CD4-positive, alpha-beta T cell (primary cell): ENCODE measurements at regions not wholly inside any gene's neighbourhood (a gene's known extent, or its start where the extent isn't known, plus 50 kb on each side); places are given as distances from the start of the nearest gene placed in this dataset.

Experiments used
- ATAC-seq: fragments of 200-7000 bp; cut with Tn5 transposase; one replicate; pipeline ENCODE4 v1.10.0; 2022; ENCODE audit warnings: mild to moderate bottlenecking; ENCODE audit not compliant: poor library complexity
- CTCF ChIA-PET: fragments of 350-600 bp; sonication (Branson Sonifier 250); formaldehyde crosslinking; loops from one replicate; lab custom pipeline; 2021; ENCODE audit warnings: antibody characterized with exemption, inconsistent platforms; lab: Charles Lee
- POLR2A ChIA-PET: fragments of 350-600 bp; sonication (Branson Sonifier 250); formaldehyde crosslinking; loops from one replicate; lab custom pipeline; 2021; ENCODE audit warnings: antibody characterized with exemption, inconsistent platforms; lab: Charles Lee
- DNase-seq, 14 experiments: peaks; one replicate each; pipeline ENCODE4 v3.0.0-alpha.2; 2013 to 2020; ENCODE audit warnings: mixed read lengths in 2 of 14
- H3K27ac ChIP-seq, 2 donors: one replicate each; pipeline versions ENCODE4 v1.5.1 to v1.7.0; 2013; ENCODE audit warnings: low read length in 2 of 2, low read depth in 1 of 2, mild to moderate bottlenecking in 1 of 2
- H3K27me3 ChIP-seq, 2 experiments: 1 replicate in 1 of 2; 2 replicates in 1 of 2; pipeline versions ENCODE4 v1.6.1 to v1.7.0; 2013; ENCODE audit warnings: low read length in 2 of 2, control low read depth in 1 of 2, mild to moderate bottlenecking in 1 of 2, moderate library complexity in 1 of 2; ENCODE audit not compliant: insufficient read depth in 2 of 2, control insufficient read depth in 1 of 2
- H3K36me3 ChIP-seq: one replicate; pipeline ENCODE4 v1.6.1; 2013; ENCODE audit warnings: low read length, control low read depth; ENCODE audit not compliant: insufficient read depth
- H3K4me1 ChIP-seq: one replicate; pipeline ENCODE4 v1.6.1; 2013; ENCODE audit warnings: low read length, control low read depth; ENCODE audit not compliant: insufficient read depth
- H3K4me3 ChIP-seq: one replicate; pipeline ENCODE4 v1.5.1; 2013; ENCODE audit warnings: mild to moderate bottlenecking, low read length, moderate library complexity
- H3K9me3 ChIP-seq, 2 experiments: 1 replicate in 1 of 2; 2 replicates in 1 of 2; pipeline versions ENCODE4 v1.6.1 to v1.7.0; 2013; ENCODE audit warnings: low read length in 2 of 2, mild to moderate bottlenecking in 2 of 2, control low read depth in 1 of 2, moderate library complexity in 1 of 2; ENCODE audit not compliant: control insufficient read depth in 1 of 2, insufficient read depth in 1 of 2
- H3K27ac Mint-ChIP-seq: one replicate; pipeline ENCODE4 v1.8.0; 2020; ENCODE audit warnings: mixed read lengths
- H3K27me3 Mint-ChIP-seq: one replicate; pipeline ENCODE4 v1.8.0; 2021; ENCODE audit warnings: mixed read lengths
- H3K36me3 Mint-ChIP-seq: one replicate; pipeline ENCODE4 v1.8.0; 2021; ENCODE audit warnings: low read depth, mixed read lengths
- H3K4me1 Mint-ChIP-seq: one replicate; pipeline ENCODE4 v1.8.0; 2021; ENCODE audit warnings: low read depth, mixed read lengths
- H3K4me3 Mint-ChIP-seq: one replicate; pipeline ENCODE4 v1.8.0; 2020; ENCODE audit warnings: mild to moderate bottlenecking, mixed read lengths
- H3K9me3 Mint-ChIP-seq: one replicate; pipeline ENCODE4 v1.8.0; 2020; ENCODE audit warnings: mixed read lengths
- CTCF ChIP-seq: fragments of 200-600 bp; IDR thresholded peaks from one replicate; pipeline ENCODE4 v1.8.0; 2022; ENCODE audit warnings: antibody characterized with exemption, mild to moderate bottlenecking
- intact Hi-C, 2 experiments: fragments of 100-400 bp; cut with DNase I in 1 of 2; cut with micrococcal nuclease in 1 of 2; formaldehyde crosslinking; loops; one replicate each; pipeline versions ENCODE4 v1.15.1 to v1.9.0; 2023 to 2025; cut with DNase I, micrococcal nuclease

- H3K4me3 Mint-ChIP-seq: no peak overlapping the region
- Histone ChIP-seq H3K4me1 (no peaks in the 10 kb centered on the region), H3K27ac (no peak overlapping the region), H3K4me3 (no peak overlapping the region), H3K9me3 (no peaks in the 10 kb centered on the region), H3K36me3 (no peaks in the 10 kb centered on the region), H3K27me3 (no peaks in the 10 kb centered on the region)
- POLR2A ChIA-PET: no interaction called here
- no peak for DNase-seq
- no peaks in the 10 kb centered on the region for H3K36me3 Mint-ChIP-seq
- no peak overlapping the region for H3K27ac Mint-ChIP-seq
- H3K9me3 Mint-ChIP-seq: peaks cover 12% of the 10 kb centered on the region
- H3K4me1 Mint-ChIP-seq: no peaks in the 10 kb centered on the region
- CTCF ChIA-PET: no interaction called here
- no peak for TF ChIP-seq CTCF
- ATAC-seq: no peak
- intact Hi-C loops: no loop called here
- no peaks in the 10 kb centered on the region for H3K27me3 Mint-ChIP-seq
Measured at GRCh38 chr4:127219232-127219631, 413.5 kb upstream of the INTU start.

GRCh38 chr4:127224556-127224955, 408.2 kb upstream of the INTU start:
- H3K27ac Mint-ChIP-seq: no peak overlapping the region
- Histone ChIP-seq H3K27ac (no peak overlapping the region), H3K4me1 (no peaks in the 10 kb centered on the region), H3K27me3 (no peaks in the 10 kb centered on the region), H3K36me3 (no peaks in the 10 kb centered on the region), H3K4me3 (no peak overlapping the region), H3K9me3 (peaks cover 0 to 6% of the 10 kb centered on the region in 2 experiments)
- peaks cover 5% of the 10 kb centered on the region for H3K9me3 Mint-ChIP-seq
- ChIA-PET POLR2A (no interaction called here), CTCF (no interaction called here)
- TF ChIP-seq CTCF: no peak
- H3K4me1 Mint-ChIP-seq: no peaks in the 10 kb centered on the region
- no peaks in the 10 kb centered on the region for H3K27me3 Mint-ChIP-seq
- DNase-seq: no peak
- intact Hi-C loops: no loop called here
- ATAC-seq: no peak
- H3K36me3 Mint-ChIP-seq: no peaks in the 10 kb centered on the region
- no peak overlapping the region for H3K4me3 Mint-ChIP-seq

- Mint-ChIP-seq H3K4me3 (no peak overlapping the region), H3K4me1 (no peaks in the 10 kb centered on the region), H3K36me3 (no peaks in the 10 kb centered on the region), H3K27me3 (no peaks in the 10 kb centered on the region), H3K27ac (no peak overlapping the region), H3K9me3 (peaks cover 9% of the 10 kb centered on the region)
- Histone ChIP-seq H3K27ac (no peak overlapping the region), H3K4me3 (no peak overlapping the region), H3K4me1 (no peaks in the 10 kb centered on the region), H3K27me3 (no peaks in the 10 kb centered on the region), H3K36me3 (no peaks in the 10 kb centered on the region), H3K9me3 (no peaks in the 10 kb centered on the region)
- no peak for TF ChIP-seq CTCF
- intact Hi-C loops: no loop called here
- ATAC-seq (no peak), DNase-seq (no peak)
- ChIA-PET POLR2A (no interaction called here), CTCF (no interaction called here)
Measured at GRCh38 chr4:127229855-127230608, 402.7 kb upstream of the INTU start.
